Left lung (tissue), 4 donors: ENCODE measurements at regions not wholly inside any gene's neighbourhood (a gene's known extent, or its start where the extent isn't known, plus 50 kb on each side); places are given as distances from the start of the nearest gene placed in this dataset.

Experiments
- ATAC-seq: fragments of 200-7000 bp; cut with Tn5 transposase; one replicate; pipeline ENCODE4 v1.9.1; 2020; ENCODE audit warnings: moderate library complexity
- DNase-seq, 4 donors: peaks; one replicate each; pipeline ENCODE4 v3.0.0-alpha.2; 2013 to 2020
- H3K27ac ChIP-seq, 2 donors: fragments of 200-600 bp; sonication (generic) in 1 of 2; one replicate each; pipeline versions ENCODE4 v1.5.0 to v1.8.0; 2020 to 2021
- H3K27me3 ChIP-seq, 2 donors: fragments of 200-600 bp; sonication (generic) in 1 of 2; one replicate each; pipeline versions ENCODE4 v1.5.0 to v1.8.0; 2020 to 2021
- H3K36me3 ChIP-seq, 2 donors: fragments of 200-600 bp; sonication (generic) in 1 of 2; one replicate each; pipeline versions ENCODE4 v1.5.0 to v1.8.0; 2020 to 2021
- H3K4me1 ChIP-seq, 2 donors: fragments of 200-600 bp; one replicate each; pipeline ENCODE4 v1.8.0; 2021
- H3K4me3 ChIP-seq, 2 donors: fragments of 200-600 bp; sonication (generic) in 1 of 2; one replicate each; pipeline versions ENCODE4 v1.5.0 to v1.8.0; 2020 to 2021; ENCODE audit warnings: mild to moderate bottlenecking in 1 of 2
- H3K9me3 ChIP-seq, 2 donors: fragments of 200-600 bp; sonication (generic) in 1 of 2; one replicate each; pipeline versions ENCODE4 v1.5.0 to v1.8.0; 2020 to 2021
- CTCF ChIP-seq, 2 donors: fragments of 200-600 bp; sonication (generic) in 1 of 2; IDR thresholded peaks; one replicate each; pipeline versions ENCODE4 v1.5.0 to v1.8.0; 2021; ENCODE audit warnings: antibody characterized with exemption in 2 of 2
- intact Hi-C, 2 donors: fragments of 100-400 bp; cut with DNase I; formaldehyde crosslinking; loops; one replicate each; pipeline versions ENCODE4 v1.11.2 to v1.14.2; 2022
- donor health status: DM: no; HTN: yes; CAD: no.
- donor health status: DM: no; HTN: no; CAD: no.

DNA sequence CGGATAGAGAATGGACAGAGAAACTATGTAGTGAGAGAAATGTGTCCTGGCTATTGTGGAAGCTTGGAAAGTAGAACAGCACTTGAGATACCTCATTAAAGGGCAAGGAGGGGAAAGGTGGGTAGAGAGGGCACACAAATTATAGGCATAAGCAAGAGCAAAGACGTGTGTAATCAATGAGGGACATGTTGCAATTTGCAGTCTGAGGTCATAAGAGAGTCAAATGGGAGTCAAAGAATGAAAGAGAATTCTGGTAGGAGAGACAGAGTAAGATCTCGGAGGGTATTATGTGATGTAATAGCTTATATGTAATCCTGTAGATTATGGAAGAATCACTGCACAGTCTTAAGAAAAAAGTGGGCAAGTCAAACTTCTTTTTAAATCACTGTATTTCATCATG lies 312.0 kb upstream of the RGMB start:
- H3K27me3 ChIP-seq: no peaks in the 10 kb centered on the region
- intact Hi-C loops: no loop called here
- no peak overlapping the region for H3K4me3 ChIP-seq
- H3K4me1 ChIP-seq: no peaks in the 10 kb centered on the region
- H3K36me3 ChIP-seq: no peaks in the 10 kb centered on the region
- H3K9me3 ChIP-seq: no peaks in the 10 kb centered on the region
- H3K27ac ChIP-seq: no peak overlapping the region
- no peak for ATAC-seq
- no peak for TF ChIP-seq CTCF (IDR thresholded peaks at IDR 0.05)
- no peak for DNase-seq

DNA sequence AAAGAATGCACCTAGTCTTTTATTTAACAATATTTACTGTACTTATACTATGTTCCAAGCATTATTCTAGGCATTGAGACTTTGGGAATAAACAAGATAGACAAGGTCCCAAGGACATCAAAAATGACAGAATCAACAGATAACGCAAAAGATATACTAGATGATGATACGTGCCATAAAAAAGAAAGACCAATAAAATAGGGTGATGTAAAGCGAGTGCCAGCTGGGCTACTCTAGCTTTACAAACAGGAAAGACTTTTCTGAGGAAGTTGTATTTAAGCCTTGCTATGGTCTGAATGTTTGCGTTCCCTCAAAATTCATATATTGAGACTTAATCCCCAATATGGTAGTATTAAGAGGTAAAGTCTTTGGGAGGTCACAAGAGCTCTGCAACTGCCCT lies 310.2 kb upstream of the RGMB start:
- TF ChIP-seq CTCF (IDR thresholded peaks at IDR 0.05): no peak
- Histone ChIP-seq H3K4me1 (no peaks in the 10 kb centered on the region), H3K9me3 (no peaks in the 10 kb centered on the region), H3K4me3 (no peak overlapping the region), H3K27ac (no peak overlapping the region), H3K27me3 (no peaks in the 10 kb centered on the region), H3K36me3 (no peaks in the 10 kb centered on the region)
- intact Hi-C loops: no loop called here
- DNase-seq (no peak), ATAC-seq (no peak)

- Histone ChIP-seq H3K36me3 (no peaks in the 10 kb centered on the region), H3K4me1 (no peaks in the 10 kb centered on the region), H3K9me3 (no peaks in the 10 kb centered on the region), H3K27me3 (no peaks in the 10 kb centered on the region), H3K27ac (no peak overlapping the region), H3K4me3 (no peak overlapping the region)
- DNase-seq (no peak), ATAC-seq (no peak)
- intact Hi-C loops: no loop called here
- TF ChIP-seq CTCF (IDR thresholded peaks at IDR 0.05): no peak
These were observed 309.8 kb upstream of the RGMB start for GRCh38 chr5:98463676-98464075.

DNA sequence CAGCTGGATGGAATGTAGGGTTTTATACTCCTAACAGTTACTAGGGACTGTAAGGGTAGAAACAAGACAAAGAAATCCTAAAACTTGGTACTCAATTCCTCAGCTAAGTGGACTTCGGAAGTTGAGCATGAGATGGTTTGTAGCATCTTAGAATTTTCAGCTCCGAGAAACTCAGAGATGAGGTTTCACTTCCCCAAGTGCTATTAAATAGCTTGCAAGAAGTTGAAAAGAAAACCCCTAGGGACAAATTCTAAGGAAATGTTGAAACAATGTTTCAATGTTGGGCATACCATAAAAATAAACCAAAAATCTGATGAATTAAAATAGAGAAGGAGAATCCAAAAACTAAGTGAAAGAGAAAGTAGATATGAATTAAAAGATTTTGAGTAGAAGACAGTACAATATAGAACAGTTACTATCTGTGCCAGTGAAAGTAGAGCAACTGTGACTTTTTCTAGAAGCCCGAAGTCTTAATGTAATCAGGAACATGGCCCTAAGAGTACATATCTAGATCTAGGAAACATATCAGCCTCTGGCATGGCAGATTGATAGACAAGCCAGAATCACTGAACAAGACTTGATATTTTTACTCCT lies 308.6 kb upstream of the RGMB start:
- H3K27ac ChIP-seq: no peak overlapping the region
- no peaks in the 10 kb centered on the region for H3K36me3 ChIP-seq
- no peak for DNase-seq
- no peaks in the 10 kb centered on the region for H3K9me3 ChIP-seq
- no peak for TF ChIP-seq CTCF (IDR thresholded peaks at IDR 0.05)
- no peak for ATAC-seq
- H3K27me3 ChIP-seq: no peaks in the 10 kb centered on the region
- no peak overlapping the region for H3K4me3 ChIP-seq
- intact Hi-C loops: no loop called here
- H3K4me1 ChIP-seq: no peaks in the 10 kb centered on the region

GRCh38 chr5:98468188-98468869 lies 305.1 kb upstream of the RGMB start:
- no peaks in the 10 kb centered on the region for H3K36me3 ChIP-seq
- no peak for TF ChIP-seq CTCF (IDR thresholded peaks at IDR 0.05)
- intact Hi-C loops: no loop called here
- no peak for ATAC-seq
- no peak for DNase-seq
- H3K27ac ChIP-seq: no peak overlapping the region
- H3K27me3 ChIP-seq: no peaks in the 10 kb centered on the region
- H3K4me1 ChIP-seq: no peaks in the 10 kb centered on the region
- H3K4me3 ChIP-seq: no peak overlapping the region
- no peaks in the 10 kb centered on the region for H3K9me3 ChIP-seq
